B cell (primary cell): ENCODE measurements at regions not wholly inside any gene's neighbourhood (a gene's known extent, or its start where the extent isn't known, plus 50 kb on each side); places are given as distances from the start of the nearest gene placed in this dataset.

Experiments used
- ATAC-seq: fragments of 200-7000 bp; cut with Tn5 transposase; one replicate; pipeline ENCODE4 v1.10.0; 2021; ENCODE audit warnings: low read depth, mild to moderate bottlenecking, moderate number of reproducible peaks, moderate library complexity
- CTCF ChIA-PET: fragments of 350-600 bp; sonication (Branson Sonifier 250); formaldehyde crosslinking; loops from one replicate; lab custom pipeline; 2021; ENCODE audit warnings: antibody characterized with exemption, inconsistent platforms; lab: Charles Lee
- POLR2A ChIA-PET: fragments of 350-600 bp; sonication (Branson Sonifier 250); formaldehyde crosslinking; loops from one replicate; lab custom pipeline; 2021; ENCODE audit warnings: antibody characterized with exemption; lab: Charles Lee
- DNase-seq: peaks from one replicate; pipeline ENCODE4 v3.0.0; 2013
- H2AFZ ChIP-seq: 2 replicates; pipeline ENCODE4 v1.6.1; 2012; ENCODE audit warnings: mild to moderate bottlenecking, low read depth, low read length; ENCODE audit not compliant: insufficient read depth, poor library complexity, severe bottlenecking
- H3K27ac ChIP-seq, 2 donors: 1 replicate in 1 of 2; 2 replicates in 1 of 2; pipeline ENCODE4 v1.5.1; 2012 to 2013; ENCODE audit warnings: low read length in 2 of 2, mild to moderate bottlenecking in 2 of 2, moderate library complexity in 1 of 2
- H3K27me3 ChIP-seq, 4 experiments: fragments of 200-600 bp in 1 of 4; sonication (generic) in 1 of 4; replicated peaks in 1 of 4; 1 replicate in 2 of 4; 2 replicates in 2 of 4; pipeline versions ENCODE4 v1.6.1 to v1.7.0; 2013 to 2016; ENCODE audit warnings: low read length in 3 of 4, mild to moderate bottlenecking in 2 of 4, mixed read lengths in 1 of 4, moderate library complexity in 1 of 4; ENCODE audit not compliant: insufficient read depth in 4 of 4, control insufficient read depth in 3 of 4; ENCODE audit errors: control extremely low read depth in 1 of 4
- H3K36me3 ChIP-seq, 2 experiments: replicated peaks in 1 of 2; 1 replicate in 1 of 2; 2 replicates in 1 of 2; pipeline versions ENCODE4 v1.6.1 to v1.7.1; 2013; ENCODE audit warnings: low read length in 1 of 2; ENCODE audit not compliant: insufficient read depth in 2 of 2, control insufficient read depth in 1 of 2; ENCODE audit errors: control extremely low read depth in 1 of 2, extremely low read depth in 1 of 2
- H3K4me1 ChIP-seq, 2 donors: fragments of 200-600 bp in 1 of 2; sonication (generic) in 1 of 2; 1 replicate in 1 of 2; 2 replicates in 1 of 2; pipeline versions ENCODE4 v1.5.1 to v1.6.1; 2013 to 2017; ENCODE audit warnings: low read length in 2 of 2; ENCODE audit not compliant: control insufficient read depth in 2 of 2, insufficient read depth in 2 of 2
- H3K4me2 ChIP-seq: replicated peaks from 2 replicates; pipeline ENCODE3; 2012; ENCODE audit warnings: mild to moderate bottlenecking, low read depth, low read length; ENCODE audit not compliant: poor library complexity, severe bottlenecking
- H3K4me3 ChIP-seq, 5 experiments: fragments of 200-600 bp in 1 of 5; sonication (generic) in 1 of 5; 1 replicate in 3 of 5; 2 replicates in 2 of 5; pipeline versions ENCODE4 v1.5.1 to v1.7.0; 2011 to 2016; ENCODE audit warnings: low read length in 4 of 5, mild to moderate bottlenecking in 4 of 5, low read depth in 2 of 5, control low read depth in 1 of 5, moderate library complexity in 1 of 5; ENCODE audit not compliant: insufficient read depth in 1 of 5; ENCODE audit errors: control extremely low read depth in 1 of 5, extremely low read depth in 1 of 5
- H3K79me2 ChIP-seq: fragments of 200-600 bp; sonication (generic); one replicate; pipeline ENCODE4 v1.6.0; 2016; ENCODE audit warnings: low read length; ENCODE audit not compliant: control insufficient read depth, insufficient read depth
- H3K9ac ChIP-seq: fragments of 200-600 bp; sonication (generic); 2 replicates; pipeline ENCODE4 v1.6.1; 2017; ENCODE audit warnings: mild to moderate bottlenecking, low read length, moderate library complexity
- H3K9me3 ChIP-seq, 3 donors: one replicate each; pipeline versions ENCODE4 v1.6.1 to v1.7.1; 2013; ENCODE audit warnings: low read length in 2 of 3; ENCODE audit not compliant: control insufficient read depth in 2 of 3, insufficient read depth in 1 of 3; ENCODE audit errors: control extremely low read depth in 1 of 3
- H4K20me1 ChIP-seq: 2 replicates; pipeline ENCODE4 v1.6.0; 2012; ENCODE audit warnings: mild to moderate bottlenecking, low read length; ENCODE audit not compliant: insufficient read depth, control insufficient read depth, poor library complexity, severe bottlenecking
- H3K27ac Mint-ChIP-seq: one replicate; pipeline ENCODE4 v1.8.0; 2021; ENCODE audit warnings: mixed read lengths
- H3K27me3 Mint-ChIP-seq: one replicate; pipeline ENCODE4 v1.8.0; 2021; ENCODE audit warnings: mixed read lengths
- H3K4me1 Mint-ChIP-seq: one replicate; pipeline ENCODE4 v1.8.0; 2021; ENCODE audit warnings: mixed read lengths
- H3K4me3 Mint-ChIP-seq: one replicate; pipeline ENCODE4 v1.8.0; 2021; ENCODE audit warnings: mixed read lengths
- H3K9me3 Mint-ChIP-seq: one replicate; pipeline ENCODE4 v1.8.0; 2022; ENCODE audit warnings: mixed read lengths; ENCODE audit not compliant: insufficient read depth
- EZH2 ChIP-seq: IDR thresholded peaks from 2 replicates; pipeline ENCODE4 v1.6.1; 2012; ENCODE audit warnings: borderline replicate concordance, low read depth, mild to moderate bottlenecking, moderate library complexity, low read length; ENCODE audit not compliant: insufficient read depth, poor library complexity, severe bottlenecking
- WGBS: methylation state at CpG from one replicate; pipeline ENCODE4 v1.1.5; 2013; ENCODE audit warnings: missing lambda C conversion rate; ENCODE audit not compliant: insufficient coverage; 5-methylcytosine and 5-hydroxymethylcytosine counted together
- intact Hi-C: fragments of 100-400 bp; cut with micrococcal nuclease; formaldehyde crosslinking; loops from one replicate; pipeline ENCODE4 v1.10.0; 2022
- TF ChIP-seq, protein P1 (sequence below): fragments of 200-600 bp; IDR thresholded peaks from one replicate; pipeline ENCODE4 v1.8.0; 2022; ENCODE audit warnings: antibody characterized with exemption, mild to moderate bottlenecking

GRCh38 chr13:42392716-42393572, 121.0 kb downstream of the AKAP11 start:
- intact Hi-C loops, result no loop called here
- H3K27ac Mint-ChIP-seq, result no peak overlapping the region
- Histone ChIP-seq H3K36me3 (no peaks in the 10 kb centered on the region), H3K27me3 (no peaks in the 10 kb centered on the region), H3K4me2 (no peak overlapping the region), H4K20me1 (no peaks in the 10 kb centered on the region), H3K9me3 (peaks cover 0 to 3% (median 0%) of the 10 kb centered on the region in 3 donors), H3K79me2 (no peaks in the 10 kb centered on the region), H2AFZ (no peak overlapping the region), H3K4me1 (peaks cover 10 to 25% of the 10 kb centered on the region in 2 donors), H3K4me3 (no peak overlapping the region), H3K27ac (no peak overlapping the region), H3K9ac (no peak overlapping the region)
- peaks cover 3% of the 10 kb centered on the region for H3K27me3 Mint-ChIP-seq
- H3K4me1 Mint-ChIP-seq, result peaks cover 31% of the 10 kb centered on the region
- TF ChIP-seq EZH2, result no peak
- TF ChIP-seq, protein P1, sequence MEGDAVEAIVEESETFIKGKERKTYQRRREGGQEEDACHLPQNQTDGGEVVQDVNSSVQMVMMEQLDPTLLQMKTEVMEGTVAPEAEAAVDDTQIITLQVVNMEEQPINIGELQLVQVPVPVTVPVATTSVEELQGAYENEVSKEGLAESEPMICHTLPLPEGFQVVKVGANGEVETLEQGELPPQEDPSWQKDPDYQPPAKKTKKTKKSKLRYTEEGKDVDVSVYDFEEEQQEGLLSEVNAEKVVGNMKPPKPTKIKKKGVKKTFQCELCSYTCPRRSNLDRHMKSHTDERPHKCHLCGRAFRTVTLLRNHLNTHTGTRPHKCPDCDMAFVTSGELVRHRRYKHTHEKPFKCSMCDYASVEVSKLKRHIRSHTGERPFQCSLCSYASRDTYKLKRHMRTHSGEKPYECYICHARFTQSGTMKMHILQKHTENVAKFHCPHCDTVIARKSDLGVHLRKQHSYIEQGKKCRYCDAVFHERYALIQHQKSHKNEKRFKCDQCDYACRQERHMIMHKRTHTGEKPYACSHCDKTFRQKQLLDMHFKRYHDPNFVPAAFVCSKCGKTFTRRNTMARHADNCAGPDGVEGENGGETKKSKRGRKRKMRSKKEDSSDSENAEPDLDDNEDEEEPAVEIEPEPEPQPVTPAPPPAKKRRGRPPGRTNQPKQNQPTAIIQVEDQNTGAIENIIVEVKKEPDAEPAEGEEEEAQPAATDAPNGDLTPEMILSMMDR, result no peak
- DNase-seq (no peak), ATAC-seq (no peak)
- ChIA-PET CTCF (interaction anchor here (0.7 kb wide), 1 partner anchor 1199 kb away, joined by 3 read pairs; no protein-coding TSS in a partner anchor), POLR2A (no interaction called here)
- no peaks in the 10 kb centered on the region for H3K9me3 Mint-ChIP-seq
- no peak overlapping the region for H3K4me3 Mint-ChIP-seq
- WGBS, result 100% methylated on average over 1 of the region's 6 CpGs

DNA sequence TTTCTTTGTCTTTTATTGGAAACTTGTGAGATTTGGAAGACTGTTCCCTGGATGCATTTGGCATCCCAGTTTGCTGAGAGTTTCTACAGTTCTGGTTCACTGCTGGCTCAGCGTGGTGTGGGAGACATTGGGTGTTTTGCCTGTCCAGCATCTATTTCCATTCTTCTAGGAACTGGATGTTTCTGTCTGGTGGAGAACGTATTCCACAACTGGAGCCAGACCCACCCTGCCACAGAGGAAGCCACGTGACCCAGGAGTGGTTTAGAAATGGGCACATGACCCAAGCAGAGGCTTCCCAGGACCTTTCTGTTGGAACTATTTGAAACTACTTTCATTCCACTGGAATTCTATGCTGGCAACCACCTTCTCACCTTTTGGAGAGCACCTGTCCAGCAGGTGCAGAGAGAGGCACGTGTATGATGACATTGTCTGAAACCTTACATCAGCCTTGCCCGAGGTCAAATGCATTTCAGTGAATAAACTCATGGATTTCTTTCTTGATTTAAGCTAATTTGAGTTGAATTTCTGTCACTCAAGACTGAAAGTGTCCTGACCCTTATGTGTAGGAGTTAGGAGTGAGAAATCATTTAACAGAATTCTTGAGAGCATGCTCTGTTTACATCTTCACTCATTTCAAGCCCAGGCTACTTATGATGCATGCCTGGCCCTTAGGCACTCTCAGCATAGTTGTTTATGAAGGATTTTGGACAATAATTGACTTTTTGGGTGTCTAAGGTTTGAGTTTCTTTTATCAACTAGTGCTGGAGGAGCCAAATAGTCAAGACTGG, 121.8 kb downstream of the AKAP11 start:
- DNase-seq (no peak), ATAC-seq (no peak)
- H3K27ac ChIP-seq, result no peak overlapping the region
- peaks cover 10 to 21% of the 10 kb centered on the region in 2 donors for H3K4me1 ChIP-seq
- H3K9me3 Mint-ChIP-seq, result no peaks in the 10 kb centered on the region
- no peak for TF ChIP-seq EZH2
- TF ChIP-seq, protein P1, result no peak
- POLR2A ChIA-PET, result no interaction called here
- 93% methylated on average over 3 of the region's 5 CpGs for WGBS
- H3K27me3 ChIP-seq, result no peaks in the 10 kb centered on the region
- CTCF ChIA-PET, result no interaction called here
- peaks cover 0 to 3% (median 0%) of the 10 kb centered on the region in 3 donors for H3K9me3 ChIP-seq
- H2AFZ ChIP-seq, result no peak overlapping the region
- H3K4me2 ChIP-seq, result no peak overlapping the region
- no peak overlapping the region for H3K27ac Mint-ChIP-seq
- no peak overlapping the region for H3K9ac ChIP-seq
- H4K20me1 ChIP-seq, result no peaks in the 10 kb centered on the region
- no peaks in the 10 kb centered on the region for H3K36me3 ChIP-seq
- peaks cover 27% of the 10 kb centered on the region for H3K4me1 Mint-ChIP-seq
- no peak overlapping the region for H3K4me3 ChIP-seq
- intact Hi-C loops, result no loop called here
- peaks cover 3% of the 10 kb centered on the region for H3K27me3 Mint-ChIP-seq
- H3K4me3 Mint-ChIP-seq, result no peak overlapping the region
- no peaks in the 10 kb centered on the region for H3K79me2 ChIP-seq
